HL-60 (cell line): ENCODE measurements at regions not wholly inside any gene's neighbourhood (a gene's known extent, or its start where the extent isn't known, plus 50 kb on each side); places are given as distances from the start of the nearest gene placed in this dataset.

Source experiments
- CTCF ChIP-seq: IDR thresholded peaks from one replicate; pipeline ENCODE4 v1.5.1; 2011; ENCODE audit warnings: low read length, control low read depth, inconsistent platforms; ENCODE audit not compliant: insufficient read depth
- GABPA ChIP-seq: IDR thresholded peaks from 2 replicates; pipeline ENCODE4 v1.6.1; 2012; ENCODE audit warnings: low read depth
- POLR2AphosphoS5 ChIP-seq: IDR thresholded peaks from 2 replicates; pipeline ENCODE4 v1.6.1; 2012; ENCODE audit warnings: low read depth
- TF ChIP-seq, protein P1 (sequence below): IDR thresholded peaks from 2 replicates; pipeline ENCODE4 v1.6.1; 2012; ENCODE audit warnings: low read depth; ENCODE audit not compliant: insufficient replicate concordance

DNA sequence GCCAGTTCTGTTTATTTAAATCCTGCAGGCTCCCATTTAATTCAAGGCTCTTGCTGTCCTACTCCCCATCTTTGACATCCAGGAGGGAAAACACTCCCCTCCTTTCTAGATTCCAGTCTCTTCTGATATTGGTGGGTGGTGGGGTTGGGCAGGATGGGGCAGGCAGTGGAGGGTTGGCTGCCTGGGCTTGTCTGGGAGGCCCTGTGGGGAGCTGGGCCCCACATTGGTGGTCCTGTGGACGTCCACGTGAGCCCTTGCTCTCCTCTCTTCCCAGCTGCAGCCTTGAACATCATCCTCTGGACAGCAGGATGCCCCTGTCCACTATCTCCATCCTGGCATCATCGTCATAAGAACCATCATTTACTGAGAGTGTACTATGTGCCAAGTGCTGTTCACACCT lies 108.9 kb upstream of the PCBD1 start:
- TF ChIP-seq, protein P1, sequence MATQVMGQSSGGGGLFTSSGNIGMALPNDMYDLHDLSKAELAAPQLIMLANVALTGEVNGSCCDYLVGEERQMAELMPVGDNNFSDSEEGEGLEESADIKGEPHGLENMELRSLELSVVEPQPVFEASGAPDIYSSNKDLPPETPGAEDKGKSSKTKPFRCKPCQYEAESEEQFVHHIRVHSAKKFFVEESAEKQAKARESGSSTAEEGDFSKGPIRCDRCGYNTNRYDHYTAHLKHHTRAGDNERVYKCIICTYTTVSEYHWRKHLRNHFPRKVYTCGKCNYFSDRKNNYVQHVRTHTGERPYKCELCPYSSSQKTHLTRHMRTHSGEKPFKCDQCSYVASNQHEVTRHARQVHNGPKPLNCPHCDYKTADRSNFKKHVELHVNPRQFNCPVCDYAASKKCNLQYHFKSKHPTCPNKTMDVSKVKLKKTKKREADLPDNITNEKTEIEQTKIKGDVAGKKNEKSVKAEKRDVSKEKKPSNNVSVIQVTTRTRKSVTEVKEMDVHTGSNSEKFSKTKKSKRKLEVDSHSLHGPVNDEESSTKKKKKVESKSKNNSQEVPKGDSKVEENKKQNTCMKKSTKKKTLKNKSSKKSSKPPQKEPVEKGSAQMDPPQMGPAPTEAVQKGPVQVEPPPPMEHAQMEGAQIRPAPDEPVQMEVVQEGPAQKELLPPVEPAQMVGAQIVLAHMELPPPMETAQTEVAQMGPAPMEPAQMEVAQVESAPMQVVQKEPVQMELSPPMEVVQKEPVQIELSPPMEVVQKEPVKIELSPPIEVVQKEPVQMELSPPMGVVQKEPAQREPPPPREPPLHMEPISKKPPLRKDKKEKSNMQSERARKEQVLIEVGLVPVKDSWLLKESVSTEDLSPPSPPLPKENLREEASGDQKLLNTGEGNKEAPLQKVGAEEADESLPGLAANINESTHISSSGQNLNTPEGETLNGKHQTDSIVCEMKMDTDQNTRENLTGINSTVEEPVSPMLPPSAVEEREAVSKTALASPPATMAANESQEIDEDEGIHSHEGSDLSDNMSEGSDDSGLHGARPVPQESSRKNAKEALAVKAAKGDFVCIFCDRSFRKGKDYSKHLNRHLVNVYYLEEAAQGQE: no peak
- TF ChIP-seq CTCF (no peak), POLR2AphosphoS5 (no peak), GABPA (no peak)
